ENCODE measurements at regions not wholly inside any gene's neighbourhood (a gene's known extent, or its start where the extent isn't known, plus 50 kb on each side); places are given as distances from the start of the nearest gene placed in this dataset.

DNA sequence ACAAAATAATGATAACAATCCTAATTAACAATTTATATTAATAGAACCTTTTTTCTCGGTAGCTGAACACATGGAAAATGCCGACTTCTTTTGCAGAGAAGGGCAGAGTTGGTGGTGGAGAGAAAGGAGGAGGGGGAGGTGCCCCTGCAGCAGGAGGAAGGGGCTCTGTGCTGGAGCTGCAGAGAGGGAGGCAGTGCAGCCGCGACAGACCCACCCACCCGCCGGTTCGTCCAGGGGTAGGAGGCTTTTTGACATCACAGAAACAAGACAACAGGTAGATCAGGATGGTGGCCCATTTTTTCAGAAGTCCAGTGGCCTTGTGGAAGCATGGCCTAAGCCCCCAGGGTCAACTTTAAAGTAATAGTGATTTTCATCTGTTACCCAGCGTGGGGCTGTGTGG lies 321.1 kb upstream of the SALL3 start:
- in situ Hi-C loops (cut with HindIII; ENCODE audit: low sequenced_read_pairs) = no loop called here
- TF ChIP-seq, protein P1, sequence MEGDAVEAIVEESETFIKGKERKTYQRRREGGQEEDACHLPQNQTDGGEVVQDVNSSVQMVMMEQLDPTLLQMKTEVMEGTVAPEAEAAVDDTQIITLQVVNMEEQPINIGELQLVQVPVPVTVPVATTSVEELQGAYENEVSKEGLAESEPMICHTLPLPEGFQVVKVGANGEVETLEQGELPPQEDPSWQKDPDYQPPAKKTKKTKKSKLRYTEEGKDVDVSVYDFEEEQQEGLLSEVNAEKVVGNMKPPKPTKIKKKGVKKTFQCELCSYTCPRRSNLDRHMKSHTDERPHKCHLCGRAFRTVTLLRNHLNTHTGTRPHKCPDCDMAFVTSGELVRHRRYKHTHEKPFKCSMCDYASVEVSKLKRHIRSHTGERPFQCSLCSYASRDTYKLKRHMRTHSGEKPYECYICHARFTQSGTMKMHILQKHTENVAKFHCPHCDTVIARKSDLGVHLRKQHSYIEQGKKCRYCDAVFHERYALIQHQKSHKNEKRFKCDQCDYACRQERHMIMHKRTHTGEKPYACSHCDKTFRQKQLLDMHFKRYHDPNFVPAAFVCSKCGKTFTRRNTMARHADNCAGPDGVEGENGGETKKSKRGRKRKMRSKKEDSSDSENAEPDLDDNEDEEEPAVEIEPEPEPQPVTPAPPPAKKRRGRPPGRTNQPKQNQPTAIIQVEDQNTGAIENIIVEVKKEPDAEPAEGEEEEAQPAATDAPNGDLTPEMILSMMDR (IDR thresholded peaks at IDR 0.05; ENCODE audit: low read depth, low read length) = no peak
- H3K4me3 ChIP-seq (ENCODE audit: low read depth, low read length) = no peak overlapping the region
- no peak for DNase-seq (ENCODE audit: low read depth, low spot score)

DNA sequence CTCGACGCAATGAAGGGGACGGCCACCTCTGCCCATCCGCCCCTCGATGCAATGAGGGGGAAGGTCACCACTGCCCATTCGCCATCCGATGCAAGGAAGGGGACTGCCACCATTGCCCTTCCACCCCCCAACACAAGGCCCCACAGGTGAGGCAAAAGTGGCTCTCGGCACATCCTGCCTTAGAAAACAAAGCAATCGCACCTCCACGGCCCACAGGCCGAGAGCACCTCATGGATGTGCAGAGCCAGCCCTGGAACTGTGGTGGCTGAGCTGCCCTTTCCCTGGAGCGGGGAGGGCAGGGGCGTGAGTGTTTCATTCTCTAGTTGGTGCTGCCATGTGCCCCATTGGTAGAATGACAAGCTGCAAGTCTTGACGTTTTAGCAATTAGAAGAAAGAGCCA lies 320.6 kb upstream of the SALL3 start:
- DNase-seq (ENCODE audit: low read depth, low spot score) = no peak
- in situ Hi-C loops (cut with HindIII; ENCODE audit: low sequenced_read_pairs) = no loop called here
- TF ChIP-seq, protein P1 (IDR thresholded peaks at IDR 0.05; ENCODE audit: low read depth, low read length) = no peak
- H3K4me3 ChIP-seq (ENCODE audit: low read depth, low read length) = no peak overlapping the region

DNA sequence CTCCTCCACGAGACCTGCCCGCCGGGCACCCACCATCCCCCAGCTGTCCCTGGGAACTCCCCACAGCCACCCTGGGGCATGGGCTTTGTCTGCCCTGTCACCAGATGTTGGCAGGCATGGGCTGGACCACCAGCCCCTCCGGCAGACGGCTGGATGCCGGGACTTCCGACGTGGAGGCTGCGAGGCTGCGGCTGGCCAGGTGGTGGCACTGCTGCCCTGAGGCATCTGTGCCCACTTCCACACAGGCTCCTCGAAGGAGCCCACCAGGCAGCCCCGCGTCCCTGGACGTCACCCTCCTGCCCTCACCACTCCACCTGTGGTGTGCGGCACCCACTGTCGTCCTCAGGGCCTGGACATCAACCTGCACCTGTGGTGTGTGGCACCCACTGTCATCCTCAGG lies 319.9 kb upstream of the SALL3 start:
- no peak overlapping the region for H3K4me3 ChIP-seq (ENCODE audit: low read depth, low read length)
- no peak for DNase-seq (ENCODE audit: low read depth, low spot score)
- TF ChIP-seq, protein P1 (IDR thresholded peaks at IDR 0.05; ENCODE audit: low read depth, low read length) = no peak
- in situ Hi-C loops (cut with HindIII; ENCODE audit: low sequenced_read_pairs) = no loop called here

DNA sequence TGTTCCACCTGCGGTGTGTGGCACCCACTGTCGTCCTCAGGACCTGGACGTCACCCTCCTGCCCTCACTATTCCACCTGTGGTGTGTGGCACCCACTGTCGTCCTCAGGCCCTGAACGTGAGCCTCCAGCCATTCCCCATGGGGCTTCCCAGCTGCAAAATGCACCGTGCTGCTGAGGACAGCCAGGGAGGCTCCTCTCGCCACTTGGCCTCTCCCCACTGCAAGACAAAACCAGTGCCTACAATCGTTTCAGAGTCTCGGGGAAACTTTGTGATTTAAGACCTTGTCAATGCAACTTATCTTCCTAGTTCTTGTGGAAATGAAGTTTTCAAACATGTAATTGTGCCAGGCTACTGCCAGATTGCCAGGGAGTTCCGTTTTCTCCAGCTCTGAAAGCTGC lies 319.3 kb upstream of the SALL3 start:
- no peak overlapping the region for H3K4me3 ChIP-seq (ENCODE audit: low read depth, low read length)
- DNase-seq (ENCODE audit: low read depth, low spot score) = no peak
- in situ Hi-C loops (cut with HindIII; ENCODE audit: low sequenced_read_pairs) = no loop called here
- TF ChIP-seq, protein P1 (IDR thresholded peaks at IDR 0.05; ENCODE audit: low read depth, low read length) = no peak

DNA sequence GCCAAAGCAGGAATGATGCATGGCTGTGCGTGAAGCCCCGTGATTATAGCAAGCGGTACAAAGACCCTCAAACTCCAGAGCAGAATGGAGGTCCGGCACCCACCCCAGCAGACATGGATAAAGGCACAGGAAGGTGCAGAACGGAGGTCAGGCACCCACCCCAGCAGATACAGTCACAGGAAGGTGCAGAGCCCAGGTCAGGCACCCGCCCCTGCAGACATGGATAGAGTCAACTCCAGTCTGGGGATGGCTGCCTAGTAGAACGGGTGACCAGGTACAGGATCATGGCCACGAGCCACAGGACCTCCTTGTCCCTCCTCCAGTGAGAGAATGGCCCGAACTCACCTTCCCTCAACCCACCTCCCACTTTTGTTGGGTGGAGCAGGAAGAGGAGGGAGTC lies 318.3 kb upstream of the SALL3 start:
- TF ChIP-seq, protein P1 (IDR thresholded peaks at IDR 0.05; ENCODE audit: low read depth, low read length) = no peak
- in situ Hi-C loops (cut with HindIII; ENCODE audit: low sequenced_read_pairs) = no loop called here
- no peak for DNase-seq (ENCODE audit: low read depth, low spot score)
- H3K4me3 ChIP-seq (ENCODE audit: low read depth, low read length) = no peak overlapping the region

DNA sequence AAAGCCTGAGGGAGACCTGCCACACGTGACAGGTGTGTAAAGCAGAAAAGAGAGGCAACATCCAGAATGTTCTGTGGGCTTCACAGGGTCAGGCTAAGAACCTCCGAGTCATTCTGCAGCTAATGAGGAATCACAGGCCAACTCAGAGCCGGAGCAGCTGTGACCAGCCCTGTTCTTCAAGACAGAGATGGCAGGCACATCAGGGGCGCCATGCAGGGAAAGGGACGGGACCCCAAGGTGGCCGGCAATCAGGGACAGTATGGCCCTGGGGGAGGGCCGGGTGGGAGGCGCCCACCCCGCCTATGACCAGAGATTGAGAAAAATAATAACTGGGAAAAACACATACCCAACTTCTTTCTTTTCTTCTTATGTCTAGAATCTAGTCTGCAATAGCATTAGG lies 316.7 kb upstream of the SALL3 start:
- no peak for DNase-seq (ENCODE audit: low read depth, low spot score)
- no peak overlapping the region for H3K4me3 ChIP-seq (ENCODE audit: low read depth, low read length)
- in situ Hi-C loops (cut with HindIII; ENCODE audit: low sequenced_read_pairs) = no loop called here
- TF ChIP-seq, protein P1 (IDR thresholded peaks at IDR 0.05; ENCODE audit: low read depth, low read length) = no peak

DNA sequence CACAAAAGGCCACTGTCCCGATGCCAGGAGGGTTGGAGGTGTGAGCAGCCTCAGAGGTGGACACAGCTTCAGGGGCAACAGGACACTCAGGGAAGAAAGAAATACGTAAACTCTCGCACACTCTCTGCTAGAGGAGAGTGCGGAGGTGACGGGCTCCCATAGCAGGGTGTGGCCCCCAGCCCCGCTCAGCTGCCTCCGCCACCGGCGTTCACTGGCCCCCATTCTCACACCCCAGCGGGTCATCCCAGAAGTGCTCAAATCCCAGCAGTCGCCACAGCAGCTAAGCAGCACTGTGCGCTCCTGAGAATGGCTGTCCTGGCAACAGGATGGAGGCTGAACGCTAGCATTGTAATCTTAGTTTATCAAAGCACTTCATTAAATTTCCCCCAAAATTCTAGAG lies 315.6 kb upstream of the SALL3 start:
- H3K4me3 ChIP-seq (ENCODE audit: low read depth, low read length) = no peak overlapping the region
- TF ChIP-seq, protein P1 (IDR thresholded peaks at IDR 0.05; ENCODE audit: low read depth, low read length) = no peak
- in situ Hi-C loops (cut with HindIII; ENCODE audit: low sequenced_read_pairs) = no loop called here
- DNase-seq (ENCODE audit: low read depth, low spot score) = no peak

All from astrocyte of the spinal cord (primary cell).